HFF-Myc (cell line): ENCODE measurements at regions not wholly inside any gene's neighbourhood (a gene's known extent, or its start where the extent isn't known, plus 50 kb on each side); places are given as distances from the start of the nearest gene placed in this dataset.

ENCODE experiments used
- DNase-seq: peaks from one replicate; pipeline ENCODE4 v3.0.0-alpha.2; 2011; ENCODE audit warnings: low read depth; ENCODE audit errors: extremely low read depth
- H3K4me3 ChIP-seq: replicated peaks from 2 replicates; pipeline ENCODE4 v1.5.1; 2011; ENCODE audit warnings: low read depth, mild to moderate bottlenecking, control low read depth, low read length
- CTCF ChIP-seq: IDR thresholded peaks from 2 replicates; pipeline ENCODE4 v1.5.1; 2012; ENCODE audit warnings: mild to moderate bottlenecking, low read depth, low read length, control low read depth; ENCODE audit errors: missing control alignments

- no peak for TF ChIP-seq CTCF
- DNase-seq = no peak
- no peak overlapping the region for H3K4me3 ChIP-seq
These were observed 131.7 kb downstream of the CTTN start for GRCh38 chr11:70530010-70530409.

GRCh38 chr11:70530629-70531185 is 132.4 kb downstream of the CTTN start:
- TF ChIP-seq CTCF = no peak
- H3K4me3 ChIP-seq = no peak overlapping the region
- no peak for DNase-seq

- no peak for TF ChIP-seq CTCF
- no peak overlapping the region for H3K4me3 ChIP-seq
- no peak for DNase-seq
These were observed 133.1 kb downstream of the CTTN start for GRCh38 chr11:70531281-70532065.

- no peak overlapping the region for H3K4me3 ChIP-seq
- TF ChIP-seq CTCF = no peak
- DNase-seq = no peak
These were observed 133.7 kb downstream of the CTTN start for GRCh38 chr11:70532066-70532440.

DNA sequence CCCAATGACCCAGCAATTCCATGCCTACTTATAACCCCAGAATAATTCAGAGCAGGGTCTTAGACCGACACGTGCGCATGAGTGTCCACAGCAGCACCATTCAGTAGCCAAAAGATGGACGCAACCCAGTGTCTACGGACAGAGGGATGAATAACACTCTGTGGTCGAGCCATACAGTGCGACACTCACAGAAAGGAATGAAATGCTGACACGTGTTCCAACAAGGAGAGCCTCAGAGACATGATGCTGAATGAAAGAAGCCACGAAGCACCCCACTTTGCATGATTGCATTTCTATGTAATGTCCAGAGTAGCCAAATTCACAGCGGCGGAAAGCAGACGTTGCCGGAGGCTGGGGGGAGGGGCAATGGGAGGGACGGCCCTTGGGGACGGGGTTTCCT is 134.4 kb downstream of the CTTN start:
- no peak for DNase-seq
- no peak overlapping the region for H3K4me3 ChIP-seq
- no peak for TF ChIP-seq CTCF

DNA sequence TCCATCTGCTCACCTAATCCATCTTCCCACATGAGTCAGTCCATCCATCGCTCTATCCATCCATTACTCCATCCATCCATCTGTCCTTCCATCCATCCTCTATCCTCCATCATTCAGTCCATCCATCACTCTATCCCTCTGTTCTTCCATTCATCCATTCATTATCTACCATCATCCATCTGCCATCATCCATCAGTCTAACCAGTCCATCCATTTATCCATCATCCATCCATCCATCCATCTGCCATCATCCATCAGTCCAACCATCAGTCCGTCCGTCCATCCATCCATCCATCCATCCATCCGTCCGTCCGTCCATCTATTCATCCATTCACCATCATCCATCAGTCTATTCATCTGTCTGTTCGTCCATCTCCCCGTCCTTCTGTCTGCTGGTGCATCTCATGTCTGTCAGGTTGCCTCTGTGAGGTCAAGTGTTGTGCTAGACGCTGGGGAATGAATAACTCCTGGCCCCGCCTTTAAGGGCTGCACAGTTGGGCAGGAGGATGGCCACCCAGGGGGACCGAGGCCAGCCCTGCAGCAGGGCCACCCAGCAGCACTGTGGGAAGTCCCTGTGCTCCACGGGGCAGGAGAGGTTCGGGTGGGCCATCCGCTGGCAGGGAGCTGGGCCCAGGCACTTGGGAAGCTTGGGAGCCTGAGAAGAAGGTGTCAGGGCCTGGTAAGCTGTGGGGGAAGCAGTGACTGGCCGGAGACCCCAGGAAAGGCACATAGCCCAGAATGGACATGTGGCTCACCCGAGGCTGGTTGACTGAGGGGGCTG is 137.1 kb downstream of the CTTN start:
- no peak overlapping the region for H3K4me3 ChIP-seq
- no peak for TF ChIP-seq CTCF
- no peak for DNase-seq
